ENCODE measurements at regions not wholly inside any gene's neighbourhood (a gene's known extent, or its start where the extent isn't known, plus 50 kb on each side); places are given as distances from the start of the nearest gene placed in this dataset.

DNA sequence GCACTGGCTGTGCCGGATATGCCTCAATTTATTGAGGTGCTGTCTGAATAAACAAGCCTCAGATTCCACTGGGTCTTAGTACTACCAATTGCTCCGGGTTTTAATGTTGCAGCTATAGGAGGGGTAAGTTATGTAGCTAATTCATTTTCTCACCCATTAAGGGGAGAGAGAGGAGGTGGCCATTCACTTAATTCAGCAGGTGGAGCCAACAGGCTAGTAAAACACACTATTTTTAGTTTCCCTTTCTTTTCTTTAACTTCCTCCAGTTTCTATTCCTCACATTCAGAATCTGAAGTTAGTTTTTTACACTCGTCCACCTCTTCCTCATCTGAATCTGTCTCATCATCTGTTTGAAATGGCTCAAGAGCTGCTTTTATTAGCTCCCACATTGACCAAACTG lies 105.6 kb upstream of the CDH10 start:
- Mint-ChIP-seq H3K27me3 (ENCODE audit: insufficient read depth) (no peaks in the 10 kb centered on the region), H3K4me1 (ENCODE audit: low read depth) (no peaks in the 10 kb centered on the region), H3K36me3 (ENCODE audit: low read depth) (no peaks in the 10 kb centered on the region), H3K4me3 (no peak overlapping the region), H3K27ac (no peak overlapping the region), H3K9me3 (peaks cover 47% of the 10 kb centered on the region)
- TF ChIP-seq, protein P1, sequence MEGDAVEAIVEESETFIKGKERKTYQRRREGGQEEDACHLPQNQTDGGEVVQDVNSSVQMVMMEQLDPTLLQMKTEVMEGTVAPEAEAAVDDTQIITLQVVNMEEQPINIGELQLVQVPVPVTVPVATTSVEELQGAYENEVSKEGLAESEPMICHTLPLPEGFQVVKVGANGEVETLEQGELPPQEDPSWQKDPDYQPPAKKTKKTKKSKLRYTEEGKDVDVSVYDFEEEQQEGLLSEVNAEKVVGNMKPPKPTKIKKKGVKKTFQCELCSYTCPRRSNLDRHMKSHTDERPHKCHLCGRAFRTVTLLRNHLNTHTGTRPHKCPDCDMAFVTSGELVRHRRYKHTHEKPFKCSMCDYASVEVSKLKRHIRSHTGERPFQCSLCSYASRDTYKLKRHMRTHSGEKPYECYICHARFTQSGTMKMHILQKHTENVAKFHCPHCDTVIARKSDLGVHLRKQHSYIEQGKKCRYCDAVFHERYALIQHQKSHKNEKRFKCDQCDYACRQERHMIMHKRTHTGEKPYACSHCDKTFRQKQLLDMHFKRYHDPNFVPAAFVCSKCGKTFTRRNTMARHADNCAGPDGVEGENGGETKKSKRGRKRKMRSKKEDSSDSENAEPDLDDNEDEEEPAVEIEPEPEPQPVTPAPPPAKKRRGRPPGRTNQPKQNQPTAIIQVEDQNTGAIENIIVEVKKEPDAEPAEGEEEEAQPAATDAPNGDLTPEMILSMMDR (IDR thresholded peaks at IDR 0.05), result no peak
- no peak for DNase-seq

DNA sequence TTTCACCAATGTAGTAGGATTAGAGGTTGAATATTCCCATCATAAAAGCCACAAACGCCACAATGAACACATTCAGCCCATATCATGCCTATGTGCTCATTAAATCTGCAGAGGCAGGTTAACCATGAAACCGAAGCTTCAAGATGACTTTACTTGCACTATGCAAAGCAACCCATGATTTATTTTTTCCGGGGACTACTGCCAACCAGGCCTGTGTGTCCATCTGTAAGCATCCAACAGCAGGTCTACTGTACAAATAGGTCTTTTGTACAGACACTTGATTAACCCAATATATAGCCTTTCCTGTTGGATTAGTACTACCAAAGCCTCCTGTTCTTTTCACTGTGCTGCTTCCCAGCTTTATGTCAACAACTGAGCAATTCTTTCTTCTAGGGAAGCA lies 104.9 kb upstream of the CDH10 start:
- TF ChIP-seq, protein P1 (IDR thresholded peaks at IDR 0.05), result no peak
- no peaks in the 10 kb centered on the region for H3K27me3 Mint-ChIP-seq (ENCODE audit: insufficient read depth)
- no peak for DNase-seq
- peaks cover 48% of the 10 kb centered on the region for H3K9me3 Mint-ChIP-seq
- no peak overlapping the region for H3K4me3 Mint-ChIP-seq
- no peak overlapping the region for H3K27ac Mint-ChIP-seq
- H3K36me3 Mint-ChIP-seq (ENCODE audit: low read depth), result no peaks in the 10 kb centered on the region
- H3K4me1 Mint-ChIP-seq (ENCODE audit: low read depth), result no peaks in the 10 kb centered on the region

DNA sequence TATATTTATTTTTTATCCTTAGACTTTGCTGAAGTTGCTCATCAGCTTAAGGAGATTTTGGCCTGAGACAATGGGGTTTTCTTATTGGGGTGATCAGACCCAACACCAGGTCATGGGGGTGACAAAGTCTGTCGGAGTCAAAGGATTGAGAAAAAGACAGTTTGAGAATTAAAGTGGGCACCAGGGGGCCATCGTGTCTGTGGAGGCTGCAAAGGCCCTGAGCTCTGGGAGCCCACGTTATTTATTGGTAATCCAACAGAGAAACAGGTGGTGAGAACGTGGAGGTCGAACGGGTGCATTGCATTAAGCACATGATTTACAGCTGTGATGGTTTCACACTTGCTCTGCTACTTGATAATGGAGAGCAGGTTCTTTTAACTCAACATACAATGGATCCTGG lies 102.5 kb upstream of the CDH10 start:
- TF ChIP-seq, protein P1 (IDR thresholded peaks at IDR 0.05), result no peak
- Mint-ChIP-seq H3K27me3 (ENCODE audit: insufficient read depth) (no peaks in the 10 kb centered on the region), H3K9me3 (peaks cover 34% of the 10 kb centered on the region), H3K36me3 (ENCODE audit: low read depth) (no peaks in the 10 kb centered on the region), H3K4me3 (no peak overlapping the region), H3K27ac (no peak overlapping the region), H3K4me1 (ENCODE audit: low read depth) (no peaks in the 10 kb centered on the region)
- DNase-seq, result no peak

DNA sequence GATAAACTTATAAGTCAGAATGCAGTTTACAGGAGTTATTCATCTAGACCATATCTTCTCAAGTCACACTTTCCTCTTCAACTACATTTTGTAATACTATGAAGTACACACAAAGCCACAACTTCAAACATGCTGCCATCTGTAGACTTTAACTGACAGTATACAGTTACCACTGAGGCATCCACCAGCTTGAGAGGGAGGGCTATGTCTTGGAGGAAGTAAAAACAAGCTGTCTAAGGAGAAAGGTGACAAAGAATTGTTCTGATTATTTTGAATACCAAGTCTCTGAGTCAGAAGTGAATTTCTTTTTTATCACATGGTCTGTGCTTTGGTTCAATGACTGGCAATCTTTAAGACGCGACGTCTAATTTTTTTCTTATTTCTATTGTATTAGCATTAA lies 97.6 kb upstream of the CDH10 start:
- DNase-seq, result no peak
- no peak overlapping the region for H3K27ac Mint-ChIP-seq
- H3K9me3 Mint-ChIP-seq, result peaks cover 58% of the 10 kb centered on the region

DNA sequence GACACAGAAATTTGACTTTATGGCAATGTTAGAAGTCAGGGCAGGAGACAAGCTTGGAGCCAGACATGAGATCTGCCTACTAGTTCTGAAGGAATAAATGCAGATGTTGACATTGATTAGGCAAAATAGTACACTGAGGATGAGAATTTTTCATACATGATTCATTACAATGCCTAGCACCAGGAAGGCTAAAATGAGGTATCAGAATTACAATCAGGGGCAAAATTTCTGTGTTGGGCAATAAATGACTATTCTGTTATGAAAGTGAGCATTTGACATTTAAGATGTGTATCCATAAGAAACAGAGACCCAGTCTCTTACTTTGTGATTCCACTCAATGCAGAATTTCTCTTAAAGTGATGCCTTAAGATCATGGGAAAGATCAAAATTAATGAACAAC lies 92.4 kb upstream of the CDH10 start:
- H3K27ac Mint-ChIP-seq, result no peak overlapping the region
- TF ChIP-seq, protein P1 (IDR thresholded peaks at IDR 0.05), result no peak
- H3K4me1 Mint-ChIP-seq (ENCODE audit: low read depth), result no peaks in the 10 kb centered on the region
- no peaks in the 10 kb centered on the region for H3K27me3 Mint-ChIP-seq (ENCODE audit: insufficient read depth)
- no peak for DNase-seq
- no peaks in the 10 kb centered on the region for H3K36me3 Mint-ChIP-seq (ENCODE audit: low read depth)
- H3K4me3 Mint-ChIP-seq, result no peak overlapping the region
- H3K9me3 Mint-ChIP-seq, result peaks cover 63% of the 10 kb centered on the region

More for the DNA sequence above, 97.6 kb upstream of the CDH10 start:
- no peak overlapping the region for H3K4me3 Mint-ChIP-seq
- H3K27me3 Mint-ChIP-seq (ENCODE audit: insufficient read depth), result no peaks in the 10 kb centered on the region
- H3K4me1 Mint-ChIP-seq (ENCODE audit: low read depth), result no peaks in the 10 kb centered on the region
- TF ChIP-seq, protein P1 (IDR thresholded peaks at IDR 0.05), result no peak
- H3K36me3 Mint-ChIP-seq (ENCODE audit: low read depth), result no peaks in the 10 kb centered on the region

DNA sequence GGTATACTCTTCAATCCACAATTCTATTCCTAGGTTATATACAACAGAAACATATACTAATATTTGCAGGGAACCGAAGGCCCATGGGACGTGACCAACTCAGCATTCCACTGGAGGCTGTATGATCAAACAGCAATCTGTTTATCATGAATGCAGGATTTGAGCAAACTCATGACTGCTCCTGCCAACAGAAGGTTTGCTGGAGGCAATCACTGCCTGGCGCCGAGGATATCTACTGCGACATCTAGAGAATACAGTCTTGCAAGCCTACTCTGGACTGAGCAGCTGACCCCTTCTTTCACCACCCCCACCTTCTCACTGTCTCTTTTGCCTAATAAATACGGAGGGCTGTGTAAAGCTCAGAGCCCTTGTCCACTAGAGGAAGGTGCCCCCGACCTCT lies 90.5 kb upstream of the CDH10 start:
- Mint-ChIP-seq H3K4me1 (ENCODE audit: low read depth) (no peaks in the 10 kb centered on the region), H3K27me3 (ENCODE audit: insufficient read depth) (no peaks in the 10 kb centered on the region; the same call in 1 of the 2 replicates), H3K4me3 (no peak overlapping the region), H3K36me3 (ENCODE audit: low read depth) (no peaks in the 10 kb centered on the region), H3K9me3 (peaks cover 50% of the 10 kb centered on the region), H3K27ac (no peak overlapping the region)
- no peak for DNase-seq
- TF ChIP-seq, protein P1 (IDR thresholded peaks at IDR 0.05), result no peak
